ENCODE measurements at regions not wholly inside any gene's neighbourhood (a gene's known extent, or its start where the extent isn't known, plus 50 kb on each side); places are given as distances from the start of the nearest gene placed in this dataset.
"Not testable (repeated sequence)": the region's sequence is repeated elsewhere in the genome, so short reads cannot be mapped to it uniquely, and the experiment has no call there.

DNA sequence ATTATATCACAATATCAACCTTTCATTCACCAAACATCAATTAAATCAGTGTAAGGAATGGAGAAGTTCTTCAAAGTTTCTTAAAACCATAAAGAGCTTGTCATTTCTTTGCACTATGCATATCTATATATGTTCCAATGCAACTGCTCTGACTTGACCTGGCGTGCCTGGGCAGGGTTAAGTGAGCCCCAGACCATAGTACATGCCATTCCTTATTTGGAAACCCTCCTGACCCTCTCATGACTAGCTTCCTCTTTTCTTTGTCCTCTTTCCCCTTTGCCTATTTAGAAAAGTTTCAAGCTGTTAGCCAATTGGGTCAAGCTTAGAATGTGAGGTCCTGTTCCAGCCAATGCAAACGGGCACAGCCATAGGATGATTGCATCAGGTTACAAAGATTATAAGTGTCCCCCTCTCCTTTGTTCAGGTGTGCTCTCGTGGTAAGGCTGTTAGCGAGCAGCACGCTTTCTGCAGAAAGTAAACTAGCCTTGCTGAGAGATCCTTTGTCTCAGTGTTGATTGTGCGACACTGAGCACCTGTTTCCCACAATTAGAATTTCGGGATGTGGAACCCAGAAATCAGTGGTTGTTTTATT lies 78.2 kb upstream of the UXS1 start:
- peaks cover 8% of the 10 kb centered on the region for H3K27me3 Mint-ChIP-seq
- H3K4me3 Mint-ChIP-seq, result no peak overlapping the region
- no peaks in the 10 kb centered on the region for H3K36me3 Mint-ChIP-seq (ENCODE audit: low read depth)
- H3K27ac Mint-ChIP-seq, result no peak overlapping the region
- ChIA-PET CTCF (no interaction called here), POLR2A (no interaction called here)
- DNase-seq (no peak), ATAC-seq (no peak)
- H3K4me1 Mint-ChIP-seq (ENCODE audit: low read depth), result peaks cover 20% of the 10 kb centered on the region
- intact Hi-C loops (cut with micrococcal nuclease), result no loop called here
- TF ChIP-seq CTCF (IDR thresholded peaks at IDR 0.05), result no peak
- no peaks in the 10 kb centered on the region for H3K9me3 Mint-ChIP-seq

- ATAC-seq, result no peak
- intact Hi-C loops (cut with micrococcal nuclease), result no loop called here
- Mint-ChIP-seq H3K4me1 (ENCODE audit: low read depth) (peaks cover 20% of the 10 kb centered on the region), H3K27ac (no peak overlapping the region), H3K9me3 (no peaks in the 10 kb centered on the region), H3K27me3 (peaks cover 8% of the 10 kb centered on the region), H3K36me3 (ENCODE audit: low read depth) (no peaks in the 10 kb centered on the region), H3K4me3 (peak overlapping the region; percentile 71)
- POLR2A ChIA-PET, result no interaction called here
- no peak for TF ChIP-seq CTCF (IDR thresholded peaks at IDR 0.05)
- DNase-seq, result no peak
- CTCF ChIA-PET, result no interaction called here
These were observed 76.4 kb upstream of the UXS1 start for GRCh38 chr2:106270471-106270891.

DNA sequence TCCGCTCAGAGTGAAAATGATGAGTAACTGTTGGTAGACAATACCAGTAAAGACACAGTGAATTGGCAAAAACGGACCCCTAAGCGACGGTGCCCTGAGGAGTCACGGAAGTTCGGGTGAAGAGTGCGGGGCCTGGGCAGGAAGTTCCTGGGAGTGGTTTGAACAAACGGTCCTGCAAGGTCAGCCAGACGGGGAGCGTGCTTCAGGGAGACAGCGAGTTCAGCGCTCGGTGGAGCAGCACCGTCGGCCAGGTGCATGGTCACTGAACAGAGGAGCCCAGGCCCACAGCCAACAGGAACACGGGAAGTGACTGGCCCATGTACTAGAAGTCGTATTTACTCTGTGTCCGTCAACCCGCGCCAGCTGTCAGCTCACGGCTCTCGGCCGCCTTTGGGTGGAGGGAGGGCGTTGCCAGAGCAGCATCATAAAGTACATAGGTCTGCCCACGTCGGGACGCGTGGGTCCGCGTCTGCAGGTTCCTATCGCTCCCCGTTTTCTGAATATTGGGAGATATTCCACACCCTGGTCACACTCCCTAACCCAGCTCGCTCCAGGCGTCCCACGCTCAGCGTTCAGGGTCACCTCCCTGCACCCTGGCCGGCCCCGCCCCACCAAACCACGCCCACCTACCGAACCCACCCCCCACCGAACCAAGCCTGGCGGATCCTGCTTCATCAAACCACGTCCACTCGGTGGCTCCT lies 75.6 kb upstream of the UXS1 start:
- H3K27ac Mint-ChIP-seq, result no peak overlapping the region

DNA sequence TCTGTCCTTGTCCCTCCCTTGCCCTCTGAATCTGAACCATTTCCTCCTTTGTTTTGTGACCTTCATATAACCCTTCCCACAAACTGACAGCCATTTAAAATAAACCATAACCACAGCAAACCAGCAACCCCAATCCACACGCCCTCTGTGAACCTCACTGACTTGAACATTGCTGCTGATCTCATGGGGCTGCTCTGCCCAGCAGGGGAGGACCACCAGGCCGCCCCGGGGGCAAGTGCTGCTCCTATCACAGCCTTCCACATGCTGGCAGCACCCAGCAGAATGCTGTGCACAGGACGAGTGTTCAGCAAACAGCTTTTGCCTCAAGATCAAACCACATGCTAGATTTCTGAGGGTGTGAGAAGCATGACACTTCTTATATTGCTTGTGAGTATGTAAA lies 73.9 kb upstream of the UXS1 start:
- Mint-ChIP-seq H3K9me3 (no peaks in the 10 kb centered on the region), H3K4me3 (no peak overlapping the region), H3K4me1 (ENCODE audit: low read depth) (peaks cover 20% of the 10 kb centered on the region), H3K27me3 (peaks cover 8% of the 10 kb centered on the region), H3K36me3 (ENCODE audit: low read depth) (no peaks in the 10 kb centered on the region), H3K27ac (no peak overlapping the region)
- ChIA-PET CTCF (no interaction called here), POLR2A (no interaction called here)
- ATAC-seq (peak; percentile 31), DNase-seq (peak; percentile 11)
- no peak for TF ChIP-seq CTCF (IDR thresholded peaks at IDR 0.05)
- intact Hi-C loops (cut with micrococcal nuclease), result no loop called here

More for the DNA sequence above, 75.6 kb upstream of the UXS1 start:
- CTCF ChIA-PET, result no interaction called here
- H3K4me1 Mint-ChIP-seq (ENCODE audit: low read depth), result peaks cover 20% of the 10 kb centered on the region
- DNase-seq (peak; percentile 61), ATAC-seq (peak; percentile 76)
- peaks cover 8% of the 10 kb centered on the region for H3K27me3 Mint-ChIP-seq
- H3K36me3 Mint-ChIP-seq (ENCODE audit: low read depth), result no peaks in the 10 kb centered on the region
- no peaks in the 10 kb centered on the region for H3K9me3 Mint-ChIP-seq
- no peak for TF ChIP-seq CTCF (IDR thresholded peaks at IDR 0.05)
- peak overlapping the region; percentile 71 for H3K4me3 Mint-ChIP-seq
- intact Hi-C loops (cut with micrococcal nuclease), result no loop called here
- POLR2A ChIA-PET, result no interaction called here

DNA sequence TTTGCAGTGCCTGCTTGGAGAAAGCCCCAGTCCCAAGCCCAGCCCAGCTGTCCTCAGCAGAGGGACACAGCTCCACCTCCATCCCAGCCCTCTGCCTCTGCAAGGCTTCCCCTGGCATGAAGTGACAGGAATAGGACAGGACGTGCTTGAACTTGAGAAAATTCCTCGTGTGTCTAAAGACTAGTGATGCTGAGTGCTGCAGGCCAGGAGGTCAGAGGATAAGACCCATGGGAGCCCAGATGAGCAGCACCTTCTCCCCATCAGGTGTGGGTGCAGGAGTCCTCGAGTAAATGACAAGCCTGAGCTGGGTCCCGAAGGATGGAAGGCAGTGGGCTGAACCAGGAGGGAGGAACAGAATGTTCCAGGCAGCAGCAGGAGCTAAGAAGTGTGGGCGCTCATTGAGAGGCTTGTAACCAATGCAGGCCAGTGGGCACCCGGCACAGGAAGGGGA lies 67.8 kb upstream of the UXS1 start:
- ATAC-seq, result no peak
- POLR2A ChIA-PET, result no interaction called here
- intact Hi-C loops (cut with micrococcal nuclease), result no loop called here

GRCh38 chr2:106258859-106259258 lies 64.8 kb upstream of the UXS1 start:
- H3K36me3 Mint-ChIP-seq (ENCODE audit: low read depth); H3K27me3 Mint-ChIP-seq; H3K4me3 Mint-ChIP-seq; DNase-seq; CTCF ChIA-PET; H3K4me1 Mint-ChIP-seq (ENCODE audit: low read depth); H3K9me3 Mint-ChIP-seq; ATAC-seq; intact Hi-C loops (cut with micrococcal nuclease); H3K27ac Mint-ChIP-seq; POLR2A ChIA-PET: not testable (repeated sequence)

More for the DNA sequence above, 67.8 kb upstream of the UXS1 start:
- Mint-ChIP-seq H3K27me3 (no peaks in the 10 kb centered on the region), H3K36me3 (ENCODE audit: low read depth) (no peaks in the 10 kb centered on the region), H3K9me3 (no peaks in the 10 kb centered on the region), H3K4me1 (ENCODE audit: low read depth) (no peaks in the 10 kb centered on the region), H3K4me3 (no peak overlapping the region), H3K27ac (no peak overlapping the region)
- CTCF ChIA-PET, result no interaction called here
- DNase-seq, result no peak
- TF ChIP-seq CTCF (IDR thresholded peaks at IDR 0.05), result no peak
